WERI-Rb-1 (cell line): ENCODE measurements at regions not wholly inside any gene's neighbourhood (a gene's known extent, or its start where the extent isn't known, plus 50 kb on each side); places are given as distances from the start of the nearest gene placed in this dataset.

Source experiments
- DNase-seq: peaks from one replicate; pipeline ENCODE4 v3.0.0-alpha.2; 2020
- H3K27ac ChIP-seq: fragments of 250-450 bp; sonication (Bioruptor Pico); 2 replicates; pipeline ENCODE4 v1.5.1; 2020; ENCODE audit warnings: mild to moderate bottlenecking, moderate library complexity
- H3K27me3 ChIP-seq: fragments of 250-450 bp; sonication (Bioruptor Pico); 2 replicates; pipeline ENCODE4 v1.5.1; 2021; ENCODE audit warnings: mild to moderate bottlenecking, low read depth, moderate library complexity; ENCODE audit not compliant: insufficient read depth, severe bottlenecking
- H3K36me3 ChIP-seq: fragments of 250-450 bp; sonication (Bioruptor Pico); 2 replicates; pipeline ENCODE4 v1.5.1; 2020; ENCODE audit warnings: mild to moderate bottlenecking, moderate library complexity
- H3K4me3 ChIP-seq: 2 replicates; pipeline ENCODE4 v1.5.1; 2011; ENCODE audit warnings: low read depth, mild to moderate bottlenecking, control low read depth, low read length
- H3K9me3 ChIP-seq: fragments of 250-450 bp; sonication (Bioruptor Pico); 2 replicates; pipeline ENCODE4 v1.5.1; 2021; ENCODE audit warnings: mild to moderate bottlenecking, moderate library complexity; ENCODE audit not compliant: severe bottlenecking
- TF ChIP-seq, protein P1 (sequence below): IDR thresholded peaks from 2 replicates; pipeline ENCODE4 v1.5.1; 2011; ENCODE audit warnings: low read depth, mild to moderate bottlenecking, control low read depth, inconsistent platforms, low read length

DNA sequence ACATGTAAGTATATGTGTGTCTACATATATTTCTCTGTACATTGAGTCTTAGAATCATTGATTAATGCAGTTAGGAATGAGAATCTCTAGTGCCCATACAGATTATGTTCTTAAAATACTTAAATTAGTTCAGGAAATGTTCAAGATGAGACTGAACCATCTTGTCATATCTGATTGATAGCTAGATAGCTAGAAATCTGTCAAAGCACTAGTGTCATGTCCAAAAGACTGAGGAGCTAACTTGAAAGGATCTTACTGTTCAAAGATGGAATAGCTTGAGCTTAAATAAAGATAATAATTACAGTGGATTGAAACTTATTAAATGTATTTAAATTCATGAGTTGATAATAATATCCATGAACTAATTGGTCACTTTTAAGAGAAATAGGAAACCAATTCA lies 191.7 kb upstream of the TCF21 start:
- Histone ChIP-seq H3K36me3 (no peaks in the 10 kb centered on the region), H3K9me3 (no peaks in the 10 kb centered on the region), H3K27ac (no peak overlapping the region), H3K4me3 (no peak overlapping the region), H3K27me3 (peaks cover 5% of the 10 kb centered on the region)
- TF ChIP-seq, protein P1, sequence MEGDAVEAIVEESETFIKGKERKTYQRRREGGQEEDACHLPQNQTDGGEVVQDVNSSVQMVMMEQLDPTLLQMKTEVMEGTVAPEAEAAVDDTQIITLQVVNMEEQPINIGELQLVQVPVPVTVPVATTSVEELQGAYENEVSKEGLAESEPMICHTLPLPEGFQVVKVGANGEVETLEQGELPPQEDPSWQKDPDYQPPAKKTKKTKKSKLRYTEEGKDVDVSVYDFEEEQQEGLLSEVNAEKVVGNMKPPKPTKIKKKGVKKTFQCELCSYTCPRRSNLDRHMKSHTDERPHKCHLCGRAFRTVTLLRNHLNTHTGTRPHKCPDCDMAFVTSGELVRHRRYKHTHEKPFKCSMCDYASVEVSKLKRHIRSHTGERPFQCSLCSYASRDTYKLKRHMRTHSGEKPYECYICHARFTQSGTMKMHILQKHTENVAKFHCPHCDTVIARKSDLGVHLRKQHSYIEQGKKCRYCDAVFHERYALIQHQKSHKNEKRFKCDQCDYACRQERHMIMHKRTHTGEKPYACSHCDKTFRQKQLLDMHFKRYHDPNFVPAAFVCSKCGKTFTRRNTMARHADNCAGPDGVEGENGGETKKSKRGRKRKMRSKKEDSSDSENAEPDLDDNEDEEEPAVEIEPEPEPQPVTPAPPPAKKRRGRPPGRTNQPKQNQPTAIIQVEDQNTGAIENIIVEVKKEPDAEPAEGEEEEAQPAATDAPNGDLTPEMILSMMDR = no peak
- DNase-seq = no peak

DNA sequence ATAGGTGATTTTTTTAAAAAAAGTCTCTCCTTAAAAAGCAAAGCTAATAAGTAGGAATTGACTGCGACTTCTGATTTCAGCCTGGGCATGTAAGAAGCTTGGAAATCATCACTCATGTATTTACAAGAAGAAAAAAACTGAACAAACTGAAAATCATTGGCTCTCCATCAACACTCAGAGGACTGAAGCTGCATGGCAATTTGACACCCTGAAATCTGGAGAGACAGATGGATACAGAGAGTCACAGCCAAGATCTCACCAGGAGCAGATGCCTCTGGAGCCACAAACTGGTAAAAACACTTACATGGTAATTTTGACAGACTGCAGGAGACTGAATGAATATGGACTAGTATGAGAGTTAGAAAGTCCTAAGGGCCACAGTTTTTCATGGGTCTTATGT lies 191.2 kb upstream of the TCF21 start:
- H3K27ac ChIP-seq = no peak overlapping the region
- TF ChIP-seq, protein P1 = no peak
- no peak for DNase-seq
- peaks cover 8% of the 10 kb centered on the region for H3K27me3 ChIP-seq
- H3K9me3 ChIP-seq = no peaks in the 10 kb centered on the region
- no peak overlapping the region for H3K4me3 ChIP-seq
- H3K36me3 ChIP-seq = no peaks in the 10 kb centered on the region

DNA sequence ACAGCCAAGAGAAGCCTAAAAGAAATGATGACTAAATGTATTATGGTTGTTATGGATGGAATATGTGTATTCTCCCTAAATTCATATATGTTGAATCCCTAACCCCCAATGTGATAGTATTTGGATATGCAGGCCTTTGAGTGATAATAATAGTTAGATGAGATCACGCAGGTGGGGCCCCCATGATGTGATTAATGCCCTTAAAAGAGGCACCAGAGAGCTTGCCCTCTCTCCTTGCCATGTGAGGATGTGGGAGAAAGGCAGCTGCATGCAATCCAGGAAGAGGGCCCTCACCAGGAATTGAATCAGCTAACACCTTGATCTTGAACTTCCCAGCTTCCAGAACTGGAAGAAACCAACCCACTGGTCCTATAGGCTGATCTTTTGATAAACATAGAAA lies 190.6 kb upstream of the TCF21 start:
- H3K27ac ChIP-seq = no peak overlapping the region
- H3K4me3 ChIP-seq = no peak overlapping the region
- H3K27me3 ChIP-seq = peaks cover 12% of the 10 kb centered on the region
- no peaks in the 10 kb centered on the region for H3K36me3 ChIP-seq
- H3K9me3 ChIP-seq = no peaks in the 10 kb centered on the region
- no peak for DNase-seq
- TF ChIP-seq, protein P1 = no peak

GRCh38 chr6:133699741-133700385 lies 189.1 kb upstream of the TCF21 start:
- Histone ChIP-seq H3K36me3 (no peaks in the 10 kb centered on the region), H3K27me3 (peaks cover 12% of the 10 kb centered on the region), H3K9me3 (no peaks in the 10 kb centered on the region), H3K4me3 (no peak overlapping the region), H3K27ac (no peak overlapping the region)
- no peak for DNase-seq
- TF ChIP-seq, protein P1 = no peak

DNA sequence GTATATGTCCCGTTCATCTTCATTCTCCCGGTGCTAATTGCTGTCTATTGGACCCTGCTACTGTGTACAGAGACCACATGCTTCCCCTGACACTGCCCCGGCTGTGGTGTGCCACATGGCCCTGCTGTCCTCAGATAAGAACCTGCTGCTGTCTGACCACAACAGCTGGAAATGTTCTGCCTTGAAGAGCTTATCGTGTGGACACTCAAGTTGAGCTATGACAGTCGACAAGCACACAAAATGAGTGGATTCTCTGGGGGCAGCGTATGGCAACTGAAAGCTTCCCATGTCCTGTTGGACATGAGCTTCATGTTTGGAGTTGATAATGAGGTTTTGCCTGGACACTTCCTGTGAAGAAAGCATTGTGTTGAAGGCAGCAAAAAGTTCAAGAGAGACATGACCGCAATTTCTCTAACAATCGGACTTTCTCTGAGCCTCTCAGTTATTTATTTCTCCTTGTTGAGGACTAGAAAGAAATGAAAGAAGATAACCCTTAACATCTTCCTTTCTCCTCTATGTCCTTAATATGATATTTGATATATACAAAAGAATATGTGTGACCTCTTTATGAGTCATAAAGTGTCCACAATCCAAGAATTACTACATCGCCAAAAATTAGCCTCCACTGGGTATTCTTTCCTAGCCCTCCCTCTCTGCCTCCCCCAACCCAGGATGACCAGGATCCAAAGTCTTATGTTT lies 187.1 kb upstream of the TCF21 start:
- DNase-seq = no peak
- no peaks in the 10 kb centered on the region for H3K9me3 ChIP-seq
- H3K36me3 ChIP-seq = no peaks in the 10 kb centered on the region
- H3K27me3 ChIP-seq = peaks cover 12% of the 10 kb centered on the region
- no peak overlapping the region for H3K27ac ChIP-seq
- no peak overlapping the region for H3K4me3 ChIP-seq
- TF ChIP-seq, protein P1 = no peak
